Suprapubic skin (tissue), 4 donors: ENCODE measurements at regions not wholly inside any gene's neighbourhood (a gene's known extent, or its start where the extent isn't known, plus 50 kb on each side); places are given as distances from the start of the nearest gene placed in this dataset.
"Not testable (repeated sequence)": the region's sequence is repeated elsewhere in the genome, so short reads cannot be mapped to it uniquely, and the experiment has no call there.

Source experiments
- DNase-seq, 2 donors: peaks; one replicate each; pipeline ENCODE4 v3.0.0-alpha.2; 2019; ENCODE audit warnings: low spot score in 2 of 2
- H3K27ac ChIP-seq: fragments of 200-600 bp; sonication (generic); one replicate; pipeline ENCODE4 v1.5.1; 2019
- H3K27me3 ChIP-seq: fragments of 200-600 bp; sonication (generic); one replicate; pipeline ENCODE4 v1.5.1; 2019
- H3K36me3 ChIP-seq: fragments of 200-600 bp; sonication (generic); one replicate; pipeline ENCODE4 v1.5.1; 2019
- H3K4me1 ChIP-seq: fragments of 200-600 bp; sonication (generic); one replicate; pipeline ENCODE4 v1.5.1; 2019
- H3K4me3 ChIP-seq: fragments of 200-600 bp; sonication (generic); one replicate; pipeline ENCODE4 v1.5.1; 2019; ENCODE audit warnings: mild to moderate bottlenecking
- H3K9me3 ChIP-seq: fragments of 200-600 bp; sonication (generic); one replicate; pipeline ENCODE4 v1.5.1; 2019
- CTCF ChIP-seq, 2 donors: fragments of 200-600 bp in 1 of 2; fragments of 450-650 bp in 1 of 2; sonication (generic) in 1 of 2; IDR thresholded peaks; one replicate each; pipeline ENCODE4 v1.5.1; 2016 to 2019; ENCODE audit warnings: antibody characterized with exemption in 2 of 2, mild to moderate bottlenecking in 1 of 2, moderate library complexity in 1 of 2
- EP300 ChIP-seq: sonication (generic); formaldehyde crosslinking; IDR thresholded peaks from one replicate; pipeline ENCODE4 v1.6.1; 2017; ENCODE audit warnings: antibody characterized with exemption
- POLR2A ChIP-seq, 2 donors: fragments of 450-650 bp; IDR thresholded peaks; one replicate each; pipeline ENCODE4 v1.6.1; 2017; ENCODE audit warnings: antibody characterized with exemption in 2 of 2, mild to moderate bottlenecking in 2 of 2, moderate library complexity in 2 of 2
- POLR2AphosphoS5 ChIP-seq, 3 donors: sonication (generic); formaldehyde crosslinking; IDR thresholded peaks; one replicate each; pipeline ENCODE4 v1.6.1; 2017; ENCODE audit warnings: antibody characterized with exemption in 3 of 3
- WGBS: methylation state at CpG from one replicate; pipeline ENCODE4 v1.1.5; 2018; 5-methylcytosine and 5-hydroxymethylcytosine counted together

GRCh38 chr3:127074900-127075360 lies 92.0 kb downstream of the PLXNA1 start:
- Histone ChIP-seq H3K4me1 (peaks cover 51% of the 10 kb centered on the region), H3K9me3 (no peaks in the 10 kb centered on the region), H3K27ac (peak overlapping the region; percentile 58), H3K4me3 (no peak overlapping the region), H3K27me3 (no peaks in the 10 kb centered on the region), H3K36me3 (no peaks in the 10 kb centered on the region)
- TF ChIP-seq POLR2A (IDR thresholded peaks at IDR 0.05), result no peak
- no peak for TF ChIP-seq EP300
- TF ChIP-seq POLR2AphosphoS5 (IDR thresholded peaks at IDR 0.05), result no peak
- no peak for TF ChIP-seq CTCF (IDR thresholded peaks at IDR 0.05)
- 82% methylated on average over 2 of the region's 4 CpGs for WGBS
- peak in 1 of 2 donors; percentile 85 for DNase-seq

DNA sequence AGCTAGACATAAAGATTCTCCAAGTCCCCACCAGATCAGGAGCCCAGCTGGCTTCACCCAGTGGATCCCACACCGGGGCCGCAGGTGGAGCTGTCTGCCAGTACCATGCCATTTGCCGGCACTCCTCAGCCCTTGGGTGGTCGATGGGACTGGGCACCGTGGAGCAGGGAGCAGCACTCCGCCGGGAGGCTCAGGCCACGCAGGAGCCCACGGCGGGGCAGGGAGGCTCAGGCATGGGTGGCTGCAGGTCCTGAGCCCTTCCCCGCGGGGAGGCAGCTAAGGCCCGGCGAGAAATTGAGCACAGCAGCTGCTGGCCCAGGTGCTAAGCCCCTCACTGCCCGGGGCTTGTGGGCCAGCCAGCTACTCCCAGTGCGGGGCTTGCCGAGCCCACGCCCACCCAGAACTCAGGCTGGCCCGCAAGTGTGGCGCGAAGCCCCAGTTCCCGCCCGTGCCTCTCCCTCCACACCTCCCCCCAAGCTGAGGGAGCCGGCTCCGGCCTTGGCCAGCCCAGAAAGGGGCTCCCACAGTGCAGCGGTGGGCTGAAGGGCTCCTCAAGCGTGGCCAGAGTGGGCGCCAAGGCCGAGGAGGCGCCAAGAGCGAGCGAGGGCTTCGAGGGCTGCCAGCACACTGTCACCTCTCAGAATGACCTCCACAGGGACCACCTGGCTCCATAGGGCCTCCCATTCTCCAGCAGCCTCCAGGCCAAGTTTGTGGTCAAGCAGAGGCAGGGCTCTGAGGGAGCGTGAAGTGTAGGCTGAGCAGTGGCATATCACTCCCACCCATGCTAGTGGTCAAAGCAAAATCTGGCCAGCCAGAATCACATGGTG lies 93.5 kb downstream of the PLXNA1 start:
- DNase-seq, result peak in 1 of 2 donors; percentile 69
- not testable (repeated sequence) for H3K27me3 ChIP-seq, H3K9me3 ChIP-seq, H3K36me3 ChIP-seq, H3K4me3 ChIP-seq, H3K27ac ChIP-seq
- peaks cover 38% of the 10 kb centered on the region for H3K4me1 ChIP-seq
- 100% methylated on average over 1 of the region's 34 CpGs for WGBS

DNA sequence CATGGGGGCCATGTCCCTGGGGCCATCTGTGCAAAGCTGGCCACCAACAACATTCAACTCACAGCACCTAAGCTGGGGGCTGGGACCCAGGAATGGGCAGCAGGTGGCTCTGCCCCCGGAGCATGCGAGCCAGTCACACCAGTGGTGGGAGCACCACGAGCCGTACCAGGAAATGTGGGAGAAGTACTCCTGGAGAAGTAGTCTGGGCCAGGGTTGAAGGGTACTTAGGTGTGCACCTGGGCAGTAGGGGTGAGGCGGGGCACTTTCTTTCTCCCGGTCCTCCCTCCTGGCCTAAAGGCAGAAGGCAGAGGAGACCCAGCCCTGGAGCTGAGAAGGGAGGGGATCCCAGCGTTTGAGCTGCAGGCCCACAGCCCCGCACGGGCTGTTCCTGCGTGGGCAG lies 94.2 kb downstream of the PLXNA1 start:
- Histone ChIP-seq H3K27ac (no peak overlapping the region), H3K9me3 (no peaks in the 10 kb centered on the region), H3K27me3 (no peaks in the 10 kb centered on the region), H3K4me3 (no peak overlapping the region), H3K4me1 (peaks cover 32% of the 10 kb centered on the region), H3K36me3 (no peaks in the 10 kb centered on the region)
- TF ChIP-seq EP300, result no peak
- no peak for TF ChIP-seq CTCF (IDR thresholded peaks at IDR 0.05)
- 94% methylated on average over 10 of the region's 10 CpGs for WGBS
- peak; percentile 27 to 52 for DNase-seq

- Histone ChIP-seq H3K4me3 (no peak overlapping the region), H3K36me3 (no peaks in the 10 kb centered on the region), H3K27ac (no peak overlapping the region), H3K27me3 (no peaks in the 10 kb centered on the region), H3K4me1 (peaks cover 28% of the 10 kb centered on the region), H3K9me3 (no peaks in the 10 kb centered on the region)
- 92% methylated on average over 10 of the region's 10 CpGs for WGBS
- peak; percentile 22 to 67 for DNase-seq
- TF ChIP-seq EP300 (no peak), CTCF (IDR thresholded peaks at IDR 0.05) (no peak), POLR2AphosphoS5 (IDR thresholded peaks at IDR 0.05) (no peak), POLR2A (IDR thresholded peaks at IDR 0.05) (no peak)
These were observed 94.7 kb downstream of the PLXNA1 start for GRCh38 chr3:127077505-127078064.

GRCh38 chr3:127078626-127079025 lies 95.7 kb downstream of the PLXNA1 start:
- Histone ChIP-seq H3K4me1 (peaks cover 18% of the 10 kb centered on the region), H3K27ac (no peak overlapping the region), H3K4me3 (no peak overlapping the region), H3K27me3 (no peaks in the 10 kb centered on the region), H3K9me3 (no peaks in the 10 kb centered on the region), H3K36me3 (no peaks in the 10 kb centered on the region)
- WGBS, result 83% methylated on average over 6 of the region's 9 CpGs
- TF ChIP-seq CTCF (IDR thresholded peaks at IDR 0.05), result no peak
- no peak for TF ChIP-seq EP300
- TF ChIP-seq POLR2A (IDR thresholded peaks at IDR 0.05), result no peak
- no peak for TF ChIP-seq POLR2AphosphoS5 (IDR thresholded peaks at IDR 0.05)
- DNase-seq, result peak in 1 of 2 donors; percentile 44
